GM18867 (cell line): ENCODE measurements at regions not wholly inside any gene's neighbourhood (a gene's known extent, or its start where the extent isn't known, plus 50 kb on each side); places are given as distances from the start of the nearest gene placed in this dataset.
A peak's percentile ranks its signal among the peaks of the same experiment; 100 is the strongest.

Experiments used
- ATAC-seq: cut with Tn5 transposase; IDR thresholded peaks from one replicate; pipeline ENCODE4 v1.9.1; 2021; ENCODE audit warnings: mild to moderate bottlenecking, moderate library complexity; ENCODE audit not compliant: unreplicated experiment

DNA sequence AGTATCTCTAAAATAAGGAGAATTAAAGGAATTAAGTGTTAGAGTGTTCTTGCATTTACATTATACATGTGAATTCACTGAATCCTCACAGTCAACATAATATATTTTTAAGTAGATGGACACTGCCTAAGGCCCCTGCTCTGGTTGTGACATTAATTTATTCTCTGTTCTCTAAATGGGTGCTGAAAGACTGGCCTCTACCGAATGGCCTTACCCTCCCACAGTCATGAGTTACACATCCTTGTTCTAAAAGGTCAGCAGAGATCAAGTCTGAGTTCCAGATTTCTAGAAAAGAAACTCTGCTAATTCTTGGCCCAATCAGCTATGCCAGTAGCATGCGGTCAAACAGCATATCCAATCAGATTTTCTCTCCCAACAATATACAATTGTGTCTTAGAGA is 193.2 kb downstream of the TM2D1 start:
- no peak for ATAC-seq

DNA sequence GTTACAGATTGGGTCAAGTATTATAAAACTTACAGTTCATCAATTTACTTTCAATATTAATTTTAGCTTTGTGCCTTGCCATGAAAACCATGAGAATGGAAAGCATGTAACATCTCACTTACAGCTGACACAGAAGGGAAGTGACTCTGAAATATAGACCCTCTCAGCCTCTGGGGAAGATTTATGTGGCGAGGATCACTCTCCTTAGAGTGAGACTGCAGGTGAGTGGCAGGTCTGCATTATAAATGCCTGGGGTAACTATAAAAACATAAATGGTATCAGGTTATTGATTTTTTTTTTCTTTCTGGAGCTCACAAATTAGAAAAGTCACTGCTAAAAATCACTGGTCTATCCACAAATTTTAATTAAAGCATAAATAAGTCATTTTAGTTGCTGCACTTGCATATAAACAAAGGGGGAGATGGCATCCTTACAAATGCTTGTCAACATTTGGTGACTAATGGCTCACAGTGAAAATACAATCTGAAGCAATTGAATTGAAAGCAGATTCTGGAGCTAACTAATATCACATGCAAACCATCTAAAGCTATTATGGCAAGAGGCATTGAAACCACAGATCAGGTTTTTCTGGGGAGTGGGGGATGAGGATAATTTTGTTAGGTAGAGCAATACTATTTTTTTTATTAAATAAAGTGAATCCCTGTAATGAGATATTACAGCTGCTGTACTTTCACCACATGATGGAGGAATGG is 200.9 kb downstream of the TM2D1 start:
- no peak for ATAC-seq

DNA sequence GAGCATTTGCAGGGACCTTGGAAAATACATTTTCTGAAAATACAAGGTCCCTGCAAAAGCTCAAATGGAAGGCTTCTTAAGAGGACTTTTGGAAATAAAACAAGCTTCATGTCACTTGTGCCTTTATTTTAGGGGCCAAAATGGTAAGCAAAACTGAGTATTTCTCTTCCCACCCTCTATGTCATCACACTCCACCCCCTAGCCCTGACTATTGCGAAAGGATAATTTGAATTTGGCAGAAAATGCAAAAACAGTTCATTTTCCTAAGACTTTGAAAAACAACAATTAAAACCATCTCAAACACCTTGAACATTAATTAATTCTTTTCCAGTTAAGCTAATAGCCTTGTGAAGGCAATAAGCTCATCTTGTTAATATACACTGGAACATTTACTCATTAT is 201.7 kb downstream of the TM2D1 start:
- no peak for ATAC-seq

DNA sequence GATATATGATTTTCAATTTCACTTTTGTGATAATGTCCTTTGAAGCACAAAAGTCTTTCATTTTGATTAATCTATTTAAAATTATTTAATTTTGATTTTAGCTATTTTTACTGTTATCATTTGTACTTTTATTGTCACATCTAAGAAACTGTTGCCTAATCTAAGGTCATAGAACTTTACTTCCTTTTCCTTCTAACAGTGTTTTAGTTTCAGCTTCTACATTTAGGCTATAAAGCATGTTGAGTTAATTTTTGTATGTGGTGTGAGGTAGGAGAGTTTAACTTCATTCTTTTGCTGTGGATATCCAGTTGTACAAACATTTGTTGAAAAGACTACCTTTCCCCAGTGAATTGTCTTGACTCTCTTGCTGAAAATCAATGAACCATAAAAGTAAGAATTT is 204.5 kb downstream of the TM2D1 start:
- ATAC-seq = no peak

DNA sequence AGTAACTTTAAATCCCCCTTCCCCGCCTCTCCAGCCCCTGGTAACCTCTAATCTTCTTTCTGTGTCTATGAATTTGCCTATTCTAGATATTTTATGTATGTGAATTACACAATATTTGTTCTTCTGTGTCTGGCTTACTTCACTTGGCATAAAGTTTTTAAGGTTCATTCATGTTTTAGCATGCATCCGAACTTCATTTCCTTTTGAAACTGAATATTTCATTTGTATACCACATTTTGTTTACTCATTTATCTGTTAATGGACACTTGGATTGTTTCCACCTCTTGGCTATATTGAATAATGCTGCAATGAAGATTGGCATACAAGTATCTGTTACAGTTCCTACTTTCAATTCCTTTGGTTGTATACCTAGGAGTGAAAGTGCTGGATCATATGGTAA is 205.3 kb downstream of the TM2D1 start:
- no peak for ATAC-seq

DNA sequence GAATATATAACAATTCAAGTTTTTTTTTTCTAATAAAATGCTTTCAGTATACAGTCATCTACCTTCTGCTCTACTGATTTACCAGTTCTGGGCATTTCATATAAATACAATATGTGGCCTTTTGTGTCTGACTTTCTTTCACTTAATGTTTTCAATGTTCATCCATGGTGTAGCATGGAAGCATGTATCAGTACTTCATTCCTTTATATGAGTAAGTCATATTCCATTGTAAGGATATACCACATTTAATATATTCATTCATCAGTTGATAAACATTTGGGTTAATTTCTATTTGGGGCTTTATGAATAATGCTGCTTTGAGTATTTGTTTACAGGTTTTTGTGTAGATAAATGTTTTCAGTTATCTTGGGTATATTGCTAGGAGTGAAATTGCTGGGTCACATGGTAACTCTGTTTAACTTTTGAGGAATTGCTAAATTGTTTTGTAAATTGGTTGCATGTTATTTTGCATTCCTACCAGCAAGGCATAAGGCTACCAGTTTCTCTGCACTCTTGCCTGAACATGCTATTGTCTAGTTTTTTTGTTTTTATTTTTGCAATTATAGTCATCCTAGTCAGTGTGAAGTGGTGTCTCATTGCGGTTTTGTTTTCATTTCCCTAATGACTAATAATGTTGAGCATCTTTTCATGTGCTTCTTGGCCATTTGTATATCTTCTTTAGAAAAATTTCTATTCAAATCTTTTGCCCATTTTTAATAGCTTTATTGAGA is 206.1 kb downstream of the TM2D1 start:
- ATAC-seq = peak; percentile 91

DNA sequence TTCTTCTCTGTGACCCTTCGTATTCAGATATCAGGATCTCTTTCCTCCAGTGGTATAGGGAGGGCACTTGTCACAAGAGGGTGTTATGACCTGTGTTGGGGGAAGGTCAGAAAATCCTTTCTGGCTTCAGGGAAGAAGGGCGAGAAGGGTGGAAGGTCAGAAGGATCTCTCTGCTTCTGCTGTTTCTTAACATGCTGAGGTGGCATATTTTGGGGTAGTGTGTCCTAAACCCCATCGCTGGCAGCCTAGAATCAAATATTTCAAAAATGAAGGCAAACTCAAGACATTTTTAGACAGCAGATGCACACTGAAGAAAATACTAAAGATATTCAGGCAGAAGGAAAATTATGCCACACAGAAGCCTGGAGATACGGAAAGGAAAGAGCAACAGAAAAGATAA is 207.6 kb downstream of the TM2D1 start:
- no peak for ATAC-seq

DNA sequence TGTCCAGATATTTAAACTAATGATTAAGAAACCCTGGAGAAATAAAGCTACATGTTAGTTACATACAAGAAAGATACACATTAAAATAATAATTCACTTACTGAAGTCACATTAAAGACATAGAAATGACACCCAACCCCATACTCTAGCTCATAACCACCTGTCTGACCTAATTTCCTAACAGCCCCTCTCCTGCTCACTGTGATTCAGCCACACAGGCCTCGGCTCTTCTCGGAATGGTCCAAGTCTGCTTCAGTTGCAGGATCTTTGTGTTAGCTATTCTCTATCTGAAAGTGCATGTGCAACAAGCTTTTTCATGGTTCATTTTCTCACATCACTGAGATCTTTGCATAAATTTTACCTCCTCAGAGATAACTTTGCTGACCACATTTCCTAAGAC is 209.8 kb downstream of the TM2D1 start:
- ATAC-seq = no peak
